Activated CD8-positive, alpha-beta memory T cell treated with anti-CD3 and anti-CD28 coated beads for 24 hours (primary cell): ENCODE measurements at regions not wholly inside any gene's neighbourhood (a gene's known extent, or its start where the extent isn't known, plus 50 kb on each side); places are given as distances from the start of the nearest gene placed in this dataset.
"Not testable (repeated sequence)": the region's sequence is repeated elsewhere in the genome, so short reads cannot be mapped to it uniquely, and the experiment has no call there.

Experiments used
- DNase-seq: peaks from one replicate; pipeline ENCODE4 v3.0.0-alpha.2; 2020

DNA sequence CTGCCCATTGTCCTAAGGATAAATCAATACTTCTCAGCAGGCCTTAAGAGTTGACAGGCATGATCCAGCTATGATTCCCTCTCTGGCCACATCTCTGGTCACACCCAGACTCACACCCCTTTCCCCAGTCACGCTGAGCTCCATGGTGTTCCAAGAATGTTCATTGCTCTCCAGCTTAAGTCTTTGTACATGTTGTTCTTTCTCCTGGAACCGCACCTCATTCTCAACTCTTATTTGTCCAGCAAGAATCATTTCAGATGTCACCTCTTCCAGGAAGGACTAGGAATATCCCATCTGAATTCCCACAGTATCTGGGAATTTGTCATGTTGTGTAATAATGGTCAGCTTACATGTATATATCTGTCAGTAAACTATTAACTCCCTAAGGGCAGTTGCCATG, 118.3 kb upstream of the GALNT15 start:
- no peak for DNase-seq

DNA sequence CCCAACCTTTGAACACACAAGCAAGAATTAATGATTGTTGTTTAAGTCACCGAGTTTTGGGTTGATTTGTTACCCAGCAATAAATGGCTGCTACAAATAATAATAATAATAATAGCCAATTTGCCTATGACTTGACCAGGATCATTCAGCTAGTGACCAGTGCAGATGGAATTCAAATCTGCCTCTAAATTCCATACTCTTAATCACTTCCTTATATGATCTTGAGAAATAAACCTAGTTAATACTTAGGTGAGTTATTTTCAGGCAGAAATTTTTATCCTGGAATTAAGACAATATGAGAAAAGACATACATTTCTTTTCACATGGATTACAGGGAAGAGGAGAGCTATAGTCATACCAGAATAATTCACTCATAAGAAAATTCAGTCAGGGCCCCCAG, 116.0 kb upstream of the GALNT15 start:
- no peak for DNase-seq

DNA sequence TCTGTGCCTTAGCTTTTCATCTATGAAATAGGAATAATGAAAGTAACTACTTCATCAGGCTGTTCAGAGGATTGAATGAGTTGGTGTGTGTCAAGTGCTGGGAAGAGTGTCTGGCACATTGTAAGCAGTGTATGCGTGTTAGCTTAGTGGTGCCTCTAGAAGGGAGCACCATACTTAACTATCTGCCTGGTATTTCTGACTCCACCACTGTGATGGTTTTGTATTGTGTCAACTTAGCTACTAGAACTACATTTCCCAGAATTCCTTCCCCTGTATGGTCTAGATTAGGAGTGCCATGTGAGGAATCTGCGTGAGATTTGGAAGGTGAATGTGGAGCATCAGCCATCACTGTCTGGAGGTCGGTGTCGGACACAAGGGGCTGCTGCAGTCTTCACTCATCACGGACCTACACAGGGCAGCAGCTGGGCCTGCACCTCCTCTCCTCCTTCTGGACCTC, 115.4 kb upstream of the GALNT15 start:
- DNase-seq: no peak

DNA sequence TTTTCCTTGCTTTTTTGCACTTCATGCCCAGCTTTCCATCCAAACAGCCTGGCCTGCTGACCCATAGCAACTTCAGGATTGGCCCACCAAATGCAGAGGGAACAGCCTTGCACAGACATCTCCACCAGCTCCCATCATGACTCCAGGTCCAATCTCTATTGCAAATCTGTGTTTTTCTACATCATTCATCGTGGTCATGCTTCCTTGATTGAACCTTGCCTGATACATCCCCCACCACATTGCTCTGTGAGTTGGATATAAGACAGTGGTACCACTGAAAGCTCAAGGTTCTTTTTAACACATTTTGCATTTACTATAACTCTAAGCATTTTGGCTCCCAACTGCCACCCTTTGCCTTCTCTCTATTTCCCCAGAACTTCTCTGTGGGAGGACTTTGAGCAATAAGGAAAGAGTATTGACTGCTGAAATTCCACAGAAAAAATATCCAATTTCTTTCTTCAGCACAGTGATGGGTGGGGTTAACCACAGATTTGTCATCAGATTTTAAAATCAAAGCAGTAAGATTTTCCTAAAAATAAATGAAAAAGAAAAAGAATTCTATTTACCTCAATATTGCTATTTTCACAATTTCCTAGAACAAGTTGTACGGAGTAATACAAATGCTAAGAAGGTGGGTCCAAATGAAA, 114.6 kb upstream of the GALNT15 start:
- no peak for DNase-seq

DNA sequence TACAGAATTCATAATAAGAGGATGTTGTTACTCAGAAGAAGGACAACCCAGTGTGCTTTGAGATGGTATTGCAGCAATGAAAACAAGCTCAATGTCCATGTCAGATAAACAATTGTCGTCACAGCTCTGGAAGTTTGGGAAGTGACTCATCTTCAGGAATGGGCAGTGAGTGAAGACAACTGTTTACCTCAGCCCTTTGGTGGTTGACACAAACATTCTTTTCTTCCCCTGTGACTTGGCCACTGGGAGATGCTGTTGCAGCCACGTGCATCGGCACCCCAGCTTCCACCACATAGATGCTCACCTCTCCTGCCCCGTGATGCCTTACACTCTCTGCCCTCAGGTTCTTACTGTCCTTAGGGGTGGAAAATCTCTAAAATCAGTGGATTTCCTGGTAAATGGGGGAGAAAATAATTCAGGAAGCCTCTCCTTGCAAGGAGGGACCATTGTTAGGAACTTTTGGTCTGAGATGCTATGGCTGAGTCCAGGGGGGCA, 114.1 kb upstream of the GALNT15 start:
- DNase-seq: no peak

DNA sequence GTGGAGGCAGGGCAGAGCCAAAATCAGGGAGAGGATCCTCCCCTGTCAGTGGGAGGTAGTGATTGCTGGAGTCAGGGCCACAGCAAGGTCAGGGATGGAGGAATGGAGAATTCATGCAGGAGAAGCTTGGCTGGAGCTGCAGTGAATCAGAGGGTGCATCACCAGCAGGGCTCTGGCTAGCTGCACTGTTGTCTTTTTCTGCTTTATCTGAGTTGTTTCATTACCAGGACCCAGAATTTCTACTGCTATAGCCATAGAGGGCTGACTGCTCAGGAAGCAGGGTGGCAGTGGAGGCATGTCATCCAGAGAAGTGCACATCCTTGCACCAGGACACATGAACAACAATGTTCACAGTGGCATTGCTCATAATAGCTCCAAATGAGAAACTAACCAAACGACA, 113.5 kb upstream of the GALNT15 start:
- DNase-seq: no peak

DNA sequence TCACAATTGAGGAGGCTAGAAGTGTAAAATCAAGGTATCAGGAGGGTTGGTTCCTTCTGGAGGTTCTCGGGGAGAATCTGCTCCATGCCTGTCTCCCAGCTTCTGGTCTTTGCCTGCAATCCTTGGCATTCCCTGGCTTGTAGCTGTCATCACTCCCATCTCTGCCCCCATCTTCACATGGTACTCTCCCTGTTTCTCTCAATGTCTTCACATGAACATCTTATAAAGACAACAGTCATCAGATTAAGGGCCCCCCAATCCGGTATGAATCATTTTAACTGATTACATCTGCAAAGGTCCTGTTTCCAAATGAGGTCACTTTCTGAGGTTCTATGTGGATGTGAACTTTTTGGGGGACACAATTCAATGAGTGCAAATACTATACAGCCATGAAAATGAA, 113.0 kb upstream of the GALNT15 start:
- DNase-seq: no peak

DNA sequence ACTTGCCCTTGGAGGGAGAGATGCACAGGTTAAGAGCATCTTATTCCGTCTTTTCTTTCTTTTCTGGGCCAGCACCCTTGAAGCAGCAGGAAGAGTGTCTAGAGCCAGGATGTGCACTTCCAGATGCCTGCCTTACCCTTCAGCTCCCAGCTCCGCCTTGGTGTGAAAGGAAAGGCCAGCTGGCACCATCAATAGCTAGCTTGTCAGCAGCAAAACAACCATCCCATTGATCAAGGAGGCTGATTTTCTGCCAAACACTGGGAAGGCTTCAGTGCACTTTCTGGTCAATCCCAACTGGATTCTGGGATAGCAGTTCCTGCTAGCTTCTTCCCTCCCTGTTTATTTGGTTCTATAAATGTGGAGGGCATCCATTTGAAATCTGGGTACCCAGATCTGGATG, 110.9 kb upstream of the GALNT15 start:
- no peak for DNase-seq

DNA sequence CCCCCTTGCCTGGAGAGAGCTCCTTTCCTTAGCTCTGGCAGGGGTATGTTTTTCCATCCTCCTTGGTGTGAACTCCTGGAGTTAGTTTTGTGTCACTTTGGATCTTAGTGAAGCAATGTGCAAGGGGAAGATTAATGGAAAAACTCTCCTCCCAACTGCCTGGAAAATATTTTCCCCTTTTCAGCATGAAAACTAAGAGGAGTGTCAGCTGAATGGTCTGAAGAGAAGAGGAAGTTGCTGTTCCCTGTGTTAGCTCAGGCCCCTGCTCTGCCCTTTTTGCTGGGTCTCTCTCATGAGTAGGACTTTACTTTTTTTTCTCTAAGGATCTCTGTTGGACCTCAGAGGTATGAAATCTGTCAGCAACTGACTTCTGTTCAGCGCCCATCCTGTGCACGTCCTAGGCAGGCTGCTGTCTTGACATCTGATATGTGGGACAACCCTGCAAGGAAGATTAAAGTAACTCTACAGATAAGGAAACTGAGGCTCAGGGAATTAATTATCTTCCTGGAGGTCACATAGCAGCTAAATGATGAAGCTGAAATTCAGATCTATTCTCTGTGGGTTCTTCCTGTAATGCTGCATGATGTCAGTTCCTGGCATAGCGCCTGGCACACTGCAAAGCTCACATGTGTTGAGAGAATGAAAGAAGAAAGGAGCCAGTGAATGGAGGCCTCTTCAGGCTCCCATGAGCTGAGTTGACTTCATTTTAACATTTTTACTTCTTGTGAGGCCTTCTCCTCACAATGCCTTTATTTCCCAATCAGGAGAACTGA, 109.7 kb upstream of the GALNT15 start:
- no peak for DNase-seq

DNA sequence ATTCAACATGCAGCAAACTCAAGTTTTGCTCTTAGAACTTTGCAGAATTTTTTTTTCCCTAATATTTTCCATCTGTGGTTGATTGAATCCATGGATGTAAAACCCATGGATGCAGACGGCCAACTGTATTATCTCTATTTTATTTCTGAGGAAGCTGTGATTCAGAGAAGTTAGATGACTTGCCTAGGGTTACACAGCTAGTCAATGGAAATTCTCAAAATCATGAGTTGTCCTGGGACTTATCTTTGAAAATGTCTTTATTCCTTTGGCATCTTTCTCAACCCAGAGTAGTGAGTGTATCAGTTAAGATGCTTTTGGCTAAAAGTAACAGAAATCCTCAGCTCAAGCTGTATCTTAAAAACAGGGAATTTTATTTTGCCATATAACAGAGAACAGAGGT, 107.9 kb upstream of the GALNT15 start:
- DNase-seq: no peak

DNA sequence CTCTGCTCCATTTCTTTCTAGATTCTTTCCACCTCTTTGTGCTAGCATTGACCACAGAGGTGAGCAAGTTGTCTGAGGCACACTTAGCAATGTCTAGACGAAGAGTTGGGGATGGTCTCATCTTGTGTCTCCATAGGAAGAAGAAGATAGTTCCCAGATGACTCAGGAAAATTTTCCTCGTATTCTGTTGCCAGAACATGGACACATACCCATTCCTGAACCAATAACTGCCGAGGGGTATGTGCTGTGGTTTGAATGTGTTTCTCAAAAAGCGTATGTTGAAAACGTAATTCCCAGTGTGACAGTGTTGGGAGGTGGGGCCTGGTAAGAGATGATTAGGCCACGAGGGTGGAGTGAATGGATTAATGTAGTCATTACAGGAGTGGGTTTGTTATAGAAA, 107.5 kb upstream of the GALNT15 start:
- DNase-seq: no peak

DNA sequence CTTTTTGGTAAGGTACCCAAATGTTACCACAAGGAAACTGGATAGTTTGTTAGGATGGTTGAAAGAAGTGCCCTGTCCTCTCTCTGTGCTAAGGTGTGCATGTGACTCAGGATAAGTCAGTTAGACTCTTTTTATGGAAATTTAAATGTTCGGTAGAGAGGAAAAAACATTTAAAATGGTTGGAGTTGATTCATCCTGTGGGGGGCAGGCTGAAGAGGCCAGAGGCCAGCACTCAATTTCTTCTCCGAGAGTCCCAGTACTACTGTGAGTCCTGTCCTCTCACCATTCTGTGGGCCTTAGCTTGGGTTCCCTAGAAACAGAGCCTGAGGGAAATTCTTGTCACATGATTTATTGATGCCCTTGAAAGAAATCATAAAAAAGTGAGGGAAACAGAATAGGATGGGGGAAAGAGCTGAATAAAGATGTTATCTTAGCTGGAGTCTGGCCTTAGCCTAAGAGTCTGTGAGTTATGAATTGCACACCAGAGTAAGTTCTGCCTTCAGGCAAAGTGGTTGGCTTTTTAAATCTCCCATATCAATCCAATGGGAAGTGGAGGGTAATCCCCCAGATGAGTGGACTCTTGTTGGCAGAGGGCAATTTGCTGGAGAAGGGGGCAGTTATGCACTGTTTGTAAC, 106.5 kb upstream of the GALNT15 start:
- no peak for DNase-seq

DNA sequence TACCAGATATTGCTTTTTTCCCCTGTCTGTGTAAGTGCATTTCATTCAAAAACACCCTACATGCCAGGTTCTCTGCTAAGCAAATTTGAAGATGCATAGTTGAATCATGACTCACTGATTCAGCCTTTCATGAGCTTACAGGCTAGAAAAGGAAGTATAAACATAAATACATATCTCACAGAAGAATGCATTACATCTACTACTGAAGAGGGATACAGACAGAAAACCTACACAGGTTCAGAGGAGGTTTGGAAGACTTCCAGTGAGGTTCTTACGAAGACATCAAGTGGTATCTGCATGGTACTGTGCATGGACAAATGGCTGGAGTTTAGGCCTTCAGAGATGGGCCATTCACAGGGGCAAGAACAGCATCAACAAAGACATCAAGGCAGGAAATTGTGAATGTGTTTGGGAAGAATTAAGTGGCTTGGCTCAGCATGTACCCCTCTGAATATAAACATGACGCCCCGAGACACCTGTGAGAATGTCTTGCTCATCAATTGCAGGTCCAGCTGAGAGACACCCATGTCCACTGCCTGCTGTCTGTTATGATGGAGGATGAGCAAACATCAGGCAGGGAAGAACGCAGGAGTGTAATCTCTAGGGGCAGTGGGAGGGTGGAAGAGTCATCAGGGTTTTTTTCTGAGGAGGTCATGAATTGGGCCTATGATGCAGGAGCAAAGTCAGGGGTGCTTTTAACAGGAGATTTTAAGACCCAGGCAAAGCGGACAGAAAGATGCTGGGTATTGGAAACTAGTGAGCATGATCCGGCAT, 105.1 kb upstream of the GALNT15 start:
- DNase-seq: no peak

DNA sequence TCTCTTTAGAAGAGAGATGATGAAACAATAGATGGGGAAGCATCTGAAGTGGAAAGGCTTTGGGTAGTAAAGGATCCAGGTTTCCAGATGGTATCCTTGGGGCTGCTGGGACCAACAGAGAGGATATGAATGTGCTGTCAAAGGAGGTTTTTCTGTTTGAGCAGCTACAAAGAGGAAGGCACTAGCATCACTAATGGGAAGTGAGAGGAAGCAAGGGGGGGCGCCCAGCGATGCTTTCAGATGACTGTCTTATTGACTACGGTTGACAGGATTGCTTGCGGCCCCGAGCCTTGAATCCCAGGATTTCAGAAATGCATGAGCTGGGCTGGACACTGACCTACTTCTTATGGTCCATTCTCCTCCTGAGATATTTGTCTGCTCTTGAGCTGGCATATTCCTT, 103.8 kb upstream of the GALNT15 start:
- DNase-seq: no peak

DNA sequence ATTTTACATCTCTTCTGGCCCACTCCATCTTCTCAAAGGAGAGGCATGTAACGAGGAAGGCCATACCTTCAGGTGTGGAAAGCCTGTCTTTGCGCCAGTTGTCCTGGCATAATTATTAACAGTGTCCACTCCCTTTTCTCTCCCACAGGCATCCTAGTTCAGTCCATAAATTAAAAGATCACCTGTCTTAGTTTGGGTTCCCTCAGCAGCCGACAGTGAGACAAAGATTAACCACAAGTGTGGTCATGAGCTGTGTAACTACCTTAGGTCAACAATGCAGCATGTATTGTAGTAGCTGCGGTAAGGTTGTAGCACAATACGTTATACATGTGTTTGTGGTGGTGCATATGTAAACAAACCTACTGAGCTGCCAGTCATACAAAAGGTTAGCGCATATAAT, 103.3 kb upstream of the GALNT15 start:
- no peak for DNase-seq

DNA sequence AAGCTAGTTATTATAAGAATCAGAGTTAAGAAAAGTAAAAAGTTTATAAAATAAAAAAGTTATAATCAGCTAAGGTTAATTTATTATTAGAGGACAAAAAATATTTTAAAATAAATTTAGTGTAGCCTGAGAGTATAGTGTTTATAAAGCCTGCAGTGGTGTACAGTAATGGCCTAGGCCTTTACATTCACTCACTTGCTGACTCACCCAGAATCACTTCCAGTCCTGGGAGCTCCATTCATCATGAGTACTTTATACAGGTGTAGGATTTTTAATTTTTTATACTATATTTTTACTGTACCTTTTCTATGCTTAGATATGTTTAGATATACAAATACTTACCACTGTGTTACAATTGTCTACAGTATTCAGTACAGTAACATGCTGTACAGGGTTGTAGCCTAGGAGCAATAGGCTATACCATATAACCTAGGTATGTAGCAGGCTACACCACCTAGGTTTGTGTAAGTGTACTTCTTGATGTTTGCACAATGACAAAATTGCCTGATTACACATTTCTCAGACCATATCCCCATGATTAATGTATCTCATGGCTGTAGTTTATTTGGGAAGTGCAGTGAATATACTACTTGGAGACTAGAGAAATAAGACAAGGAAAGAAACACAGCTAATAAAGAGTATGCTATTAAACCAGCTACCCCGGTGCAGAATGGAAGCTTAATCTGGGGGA, 101.9 kb upstream of the GALNT15 start:
- no peak for DNase-seq

DNA sequence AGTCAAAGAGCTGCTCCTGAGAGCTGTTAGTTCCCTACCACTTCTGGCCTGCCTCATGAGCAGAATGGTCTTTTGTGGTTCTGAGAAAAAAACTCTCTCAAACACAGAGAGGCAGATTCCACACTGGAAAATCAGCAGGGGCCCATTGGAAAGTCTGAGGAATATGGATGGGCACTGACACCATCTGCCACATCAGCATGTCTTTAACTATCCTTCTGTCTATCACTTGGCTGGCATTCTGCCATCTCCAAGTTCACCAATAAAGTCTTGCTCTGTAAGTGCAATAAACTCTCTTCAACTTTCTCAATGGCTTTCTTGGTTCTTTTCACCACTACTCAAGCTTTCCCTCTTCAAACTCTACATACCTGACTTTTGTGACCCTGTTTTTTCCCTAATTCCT, 101.3 kb upstream of the GALNT15 start:
- no peak for DNase-seq

DNA sequence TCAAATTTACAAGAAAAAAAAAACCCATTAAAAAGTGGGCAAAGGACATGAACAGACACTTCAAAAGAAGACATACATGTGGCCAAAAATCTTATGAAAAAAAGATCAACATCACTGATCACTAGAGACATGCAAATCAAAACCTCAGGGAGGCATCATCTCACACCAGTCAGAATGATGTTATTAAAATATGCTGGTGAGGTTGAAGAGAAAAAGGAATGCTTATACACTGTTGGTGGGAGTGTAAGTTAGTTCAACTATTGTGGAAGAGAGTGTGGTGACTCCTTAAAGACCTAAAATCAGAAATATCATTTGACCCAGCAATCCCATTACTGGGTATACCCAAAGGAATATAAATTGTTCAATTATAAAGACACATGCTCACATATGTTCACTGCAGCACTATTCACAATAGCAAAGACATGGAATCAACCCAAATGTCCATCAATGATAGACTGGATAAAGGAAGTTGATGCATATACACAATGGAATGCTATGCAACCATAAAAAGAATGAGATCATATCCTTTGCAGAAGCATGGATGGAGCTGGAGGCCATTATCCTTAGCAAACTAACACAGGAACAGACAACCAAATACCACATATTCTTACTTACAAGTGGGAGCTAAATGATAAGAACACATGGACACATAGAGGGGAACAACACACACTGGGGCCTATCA, 100.3 kb upstream of the GALNT15 start:
- DNase-seq: not testable (repeated sequence)

DNA sequence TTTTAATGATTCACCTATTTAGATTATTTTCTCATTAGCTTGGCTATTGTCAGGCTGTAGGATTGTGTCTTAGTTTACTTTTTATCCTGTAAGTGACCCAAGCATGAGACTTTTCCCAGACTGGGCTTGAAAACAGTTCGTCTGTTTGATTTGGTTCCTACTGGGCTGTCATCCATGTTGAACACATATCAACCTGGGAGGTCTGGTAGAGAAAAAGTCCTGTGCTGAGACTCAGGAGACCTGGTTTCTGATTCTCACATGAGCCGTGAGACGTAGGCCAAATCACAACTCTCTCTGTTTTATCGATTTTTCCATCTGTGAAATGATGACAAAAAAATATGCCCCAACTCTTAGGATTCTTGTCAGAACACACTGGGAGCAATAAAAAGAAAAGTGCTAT, 98.8 kb upstream of the GALNT15 start:
- DNase-seq: no peak

DNA sequence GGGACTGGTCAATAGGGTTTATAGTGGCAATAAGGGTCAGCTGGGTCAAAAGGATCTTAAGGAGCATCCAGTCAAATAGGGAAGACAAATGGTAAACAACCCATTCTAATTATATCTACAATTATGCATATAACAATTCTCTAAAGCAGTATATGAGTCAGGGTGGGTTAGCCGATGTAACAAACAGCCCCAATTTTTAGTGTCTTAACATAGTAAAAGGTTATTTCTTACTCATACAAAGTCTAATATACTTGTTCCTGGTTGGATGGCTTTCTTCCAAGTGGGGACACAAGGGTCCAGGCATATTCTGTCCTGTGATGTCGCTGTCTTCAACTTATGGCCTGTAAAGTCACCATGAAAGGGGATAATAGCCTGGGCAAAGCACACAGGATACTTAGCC, 97.9 kb upstream of the GALNT15 start:
- no peak for DNase-seq

DNA sequence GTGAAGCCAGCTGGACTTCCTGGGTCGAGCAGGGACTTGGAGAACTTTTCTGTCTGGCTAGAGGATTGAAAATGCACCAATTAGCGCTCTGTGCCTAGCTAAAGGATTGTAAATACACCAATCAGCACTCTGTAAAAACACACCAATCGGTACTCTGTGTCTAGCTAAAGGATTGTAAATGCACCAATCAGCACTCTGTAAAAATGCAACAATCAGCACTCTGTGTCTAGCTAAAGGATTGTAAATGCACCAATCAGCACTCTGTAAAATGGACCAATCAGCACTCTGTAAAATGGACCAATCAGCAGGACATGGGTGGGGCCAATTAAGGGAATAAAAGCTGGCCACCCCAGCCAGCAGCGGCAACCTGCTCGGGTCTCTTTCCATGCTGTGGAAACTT, 97.3 kb upstream of the GALNT15 start:
- not testable (repeated sequence) for DNase-seq

DNA sequence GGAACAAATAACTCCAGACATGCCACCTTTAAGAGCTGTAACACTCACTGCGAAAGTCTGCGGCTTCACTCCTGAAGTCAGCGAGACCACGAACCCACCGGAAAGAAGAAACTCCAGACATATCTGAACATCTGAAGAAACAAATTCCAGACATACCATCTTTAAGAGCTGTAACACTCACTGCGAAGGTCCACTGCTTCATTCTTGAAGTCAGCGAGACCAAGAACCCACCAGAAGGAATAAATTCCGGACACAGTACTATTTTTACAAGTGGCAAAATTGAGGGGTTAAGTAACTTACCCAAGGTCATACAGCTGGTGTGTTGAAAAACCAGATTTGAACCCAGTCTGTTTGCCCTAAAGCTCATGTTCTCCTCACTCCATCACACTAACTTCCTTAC, 96.8 kb upstream of the GALNT15 start:
- DNase-seq: not testable (repeated sequence)
